Glutamatergic neuron (in vitro differentiated cells): ENCODE measurements at regions not wholly inside any gene's neighbourhood (a gene's known extent, or its start where the extent isn't known, plus 50 kb on each side); places are given as distances from the start of the nearest gene placed in this dataset.

Source experiments
- DNase-seq: peaks from one replicate; pipeline ENCODE4 v3.0.0; 2022
- H3K27ac Mint-ChIP-seq: one replicate; pipeline ENCODE4 v1.8.0; 2020; ENCODE audit warnings: mild to moderate bottlenecking, mixed read lengths, inconsistent platforms; ENCODE audit not compliant: unreplicated experiment
- H3K27me3 Mint-ChIP-seq: one replicate; pipeline ENCODE4 v1.8.0; 2020; ENCODE audit warnings: mild to moderate bottlenecking, moderate library complexity, mixed read lengths, inconsistent platforms; ENCODE audit not compliant: unreplicated experiment
- H3K36me3 Mint-ChIP-seq: one replicate; pipeline ENCODE4 v1.8.0; 2020; ENCODE audit warnings: mild to moderate bottlenecking, mixed read lengths, inconsistent platforms; ENCODE audit not compliant: unreplicated experiment
- H3K4me1 Mint-ChIP-seq: one replicate; pipeline ENCODE4 v1.8.0; 2020; ENCODE audit warnings: mild to moderate bottlenecking, low read depth, mixed read lengths, inconsistent platforms; ENCODE audit not compliant: unreplicated experiment
- H3K4me3 Mint-ChIP-seq: one replicate; pipeline ENCODE4 v1.8.0; 2020; ENCODE audit warnings: mild to moderate bottlenecking, mixed read lengths, inconsistent platforms; ENCODE audit not compliant: unreplicated experiment
- H3K9me3 Mint-ChIP-seq: one replicate; pipeline ENCODE4 v1.8.0; 2020; ENCODE audit warnings: mild to moderate bottlenecking, moderate library complexity, mixed read lengths, inconsistent platforms; ENCODE audit not compliant: unreplicated experiment
- CTCF ChIP-seq: fragments of 200-600 bp; sonication (generic); IDR thresholded peaks from one replicate; pipeline ENCODE4 v1.5.0; 2021; ENCODE audit not compliant: partially characterized antibody, unreplicated experiment

GRCh38 chr13:111915104-111915551 lies 151.8 kb upstream of the SOX1 start:
- no peak for DNase-seq
- no peak overlapping the region for H3K4me3 Mint-ChIP-seq
- H3K36me3 Mint-ChIP-seq = peaks cover 10% of the 10 kb centered on the region
- H3K27me3 Mint-ChIP-seq = peaks cover 3% of the 10 kb centered on the region
- H3K27ac Mint-ChIP-seq = no peak overlapping the region
- TF ChIP-seq CTCF = no peak
- peaks cover 12% of the 10 kb centered on the region for H3K9me3 Mint-ChIP-seq
- peaks cover 5% of the 10 kb centered on the region for H3K4me1 Mint-ChIP-seq

DNA sequence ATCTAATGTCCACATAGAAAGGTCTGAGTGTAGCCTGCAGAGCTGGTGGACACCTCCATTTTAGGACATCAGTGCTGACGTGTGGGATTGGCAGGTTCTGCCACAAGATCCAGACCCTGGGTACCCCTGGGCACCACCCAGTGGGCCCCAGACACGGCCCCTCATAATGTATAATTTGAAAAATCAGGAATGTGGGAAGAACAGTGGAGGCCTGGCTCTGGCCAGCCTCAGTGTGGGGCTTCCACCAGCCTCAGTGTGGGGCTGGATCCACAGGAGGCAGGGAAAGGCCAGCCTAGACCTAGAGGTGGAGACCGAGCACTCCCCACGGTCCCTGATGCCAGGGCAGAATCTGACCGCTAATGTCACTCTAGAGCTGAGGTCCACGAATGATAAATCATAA lies 150.7 kb upstream of the SOX1 start:
- H3K4me1 Mint-ChIP-seq = peaks cover 5% of the 10 kb centered on the region
- H3K27ac Mint-ChIP-seq = no peak overlapping the region

GRCh38 chr13:111917086-111917485 lies 149.9 kb upstream of the SOX1 start:
- no peak overlapping the region for H3K27ac Mint-ChIP-seq
- DNase-seq = no peak
- peaks cover 5% of the 10 kb centered on the region for H3K4me1 Mint-ChIP-seq
- no peak overlapping the region for H3K4me3 Mint-ChIP-seq
- no peak for TF ChIP-seq CTCF
- peaks cover 4% of the 10 kb centered on the region for H3K36me3 Mint-ChIP-seq
- peaks cover 12% of the 10 kb centered on the region for H3K9me3 Mint-ChIP-seq
- peaks cover 8% of the 10 kb centered on the region for H3K27me3 Mint-ChIP-seq

More for the DNA sequence above, 150.7 kb upstream of the SOX1 start:
- Mint-ChIP-seq H3K27me3 (peaks cover 8% of the 10 kb centered on the region), H3K36me3 (peaks cover 4% of the 10 kb centered on the region), H3K9me3 (peaks cover 11% of the 10 kb centered on the region), H3K4me3 (no peak overlapping the region)
- no peak for TF ChIP-seq CTCF
- DNase-seq = no peak

GRCh38 chr13:111917901-111918300 lies 149.0 kb upstream of the SOX1 start:
- Mint-ChIP-seq H3K4me1 (peaks cover 5% of the 10 kb centered on the region), H3K4me3 (no peak overlapping the region), H3K27me3 (peaks cover 8% of the 10 kb centered on the region), H3K36me3 (peaks cover 4% of the 10 kb centered on the region), H3K9me3 (peaks cover 10% of the 10 kb centered on the region), H3K27ac (no peak overlapping the region)
- no peak for TF ChIP-seq CTCF
- no peak for DNase-seq

GRCh38 chr13:111919286-111919685 lies 147.7 kb upstream of the SOX1 start:
- Mint-ChIP-seq H3K36me3 (peaks cover 4% of the 10 kb centered on the region), H3K9me3 (peaks cover 10% of the 10 kb centered on the region), H3K27me3 (peaks cover 8% of the 10 kb centered on the region), H3K27ac (no peak overlapping the region), H3K4me3 (no peak overlapping the region), H3K4me1 (peaks cover 5% of the 10 kb centered on the region)
- DNase-seq = no peak
- no peak for TF ChIP-seq CTCF
